ENCODE measurements at regions not wholly inside any gene's neighbourhood (a gene's known extent, or its start where the extent isn't known, plus 50 kb on each side); places are given as distances from the start of the nearest gene placed in this dataset.

DNA sequence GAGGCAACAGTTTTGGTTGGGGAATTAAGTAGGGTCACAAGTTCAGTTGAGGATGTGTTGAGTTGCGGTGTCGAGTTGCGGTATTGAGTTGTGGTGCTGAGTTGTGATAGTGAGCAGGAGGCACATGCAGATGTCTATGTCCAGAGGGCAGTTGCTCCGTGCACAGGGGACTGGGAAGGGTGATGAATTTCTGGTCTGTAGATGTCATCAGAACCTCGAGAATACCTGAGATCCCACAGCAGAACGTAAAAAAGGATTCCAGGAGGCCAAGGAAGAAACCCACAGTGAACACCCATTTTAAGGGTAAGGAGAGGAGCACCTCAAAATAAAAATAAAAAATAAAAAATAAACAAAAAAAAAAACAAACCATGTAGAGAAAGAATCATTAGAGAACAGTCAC, 354.4 kb upstream of the ARGLU1 start:
- H3K36me3 ChIP-seq (ENCODE audit: control insufficient read depth in 4 of 4, insufficient read depth in 4 of 4, low read length in 4 of 4): no peaks in the 10 kb centered on the region

DNA sequence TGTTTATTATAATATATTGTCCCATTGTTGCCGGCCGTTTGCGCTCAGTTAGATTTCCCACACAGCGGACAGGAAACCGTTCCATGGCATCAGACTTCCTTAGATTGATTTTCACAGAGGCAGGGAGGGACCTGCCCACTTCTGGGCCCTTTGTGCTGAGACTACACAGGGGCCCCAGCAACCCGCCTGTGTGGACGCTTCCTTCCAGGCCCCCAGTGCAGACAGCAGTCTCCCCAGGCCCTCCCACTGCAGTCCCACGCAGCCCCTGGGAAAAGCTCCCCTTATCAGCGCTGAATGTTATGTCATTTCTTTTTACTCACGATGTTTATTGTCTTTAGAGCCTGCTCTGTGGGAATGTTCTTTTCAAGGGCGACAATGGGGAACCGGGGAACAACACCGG, 351.7 kb upstream of the ARGLU1 start:
- peaks cover 0 to 32% (median 4%) of the 10 kb centered on the region in 5 donors for H3K4me1 ChIP-seq (ENCODE audit: control insufficient read depth in 5 of 5, insufficient read depth in 5 of 5, low read length in 5 of 5)
- no peak for ATAC-seq (ENCODE audit: insufficient read depth, low FRiP score)
- TF ChIP-seq, protein P1, sequence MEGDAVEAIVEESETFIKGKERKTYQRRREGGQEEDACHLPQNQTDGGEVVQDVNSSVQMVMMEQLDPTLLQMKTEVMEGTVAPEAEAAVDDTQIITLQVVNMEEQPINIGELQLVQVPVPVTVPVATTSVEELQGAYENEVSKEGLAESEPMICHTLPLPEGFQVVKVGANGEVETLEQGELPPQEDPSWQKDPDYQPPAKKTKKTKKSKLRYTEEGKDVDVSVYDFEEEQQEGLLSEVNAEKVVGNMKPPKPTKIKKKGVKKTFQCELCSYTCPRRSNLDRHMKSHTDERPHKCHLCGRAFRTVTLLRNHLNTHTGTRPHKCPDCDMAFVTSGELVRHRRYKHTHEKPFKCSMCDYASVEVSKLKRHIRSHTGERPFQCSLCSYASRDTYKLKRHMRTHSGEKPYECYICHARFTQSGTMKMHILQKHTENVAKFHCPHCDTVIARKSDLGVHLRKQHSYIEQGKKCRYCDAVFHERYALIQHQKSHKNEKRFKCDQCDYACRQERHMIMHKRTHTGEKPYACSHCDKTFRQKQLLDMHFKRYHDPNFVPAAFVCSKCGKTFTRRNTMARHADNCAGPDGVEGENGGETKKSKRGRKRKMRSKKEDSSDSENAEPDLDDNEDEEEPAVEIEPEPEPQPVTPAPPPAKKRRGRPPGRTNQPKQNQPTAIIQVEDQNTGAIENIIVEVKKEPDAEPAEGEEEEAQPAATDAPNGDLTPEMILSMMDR (IDR thresholded peaks at IDR 0.05; ENCODE audit: control extremely low read depth, extremely low read depth): no peak
- H3K36me3 ChIP-seq (ENCODE audit: control insufficient read depth in 4 of 4, insufficient read depth in 4 of 4, low read length in 4 of 4): no peaks in the 10 kb centered on the region
- H3K9ac ChIP-seq (ENCODE audit: insufficient read depth in 1 of 2, low read length in 2 of 2): peak overlapping the region in 1 of 2 donors; percentile 63
- no peak overlapping the region for H3K4me3 ChIP-seq
- peak; percentile 27 to 59 (median 55) for DNase-seq
- H3K27ac ChIP-seq (ENCODE audit: low read depth in 1 of 2, low read length in 1 of 2): peak overlapping the region; percentile 32 to 98
- no peaks in the 10 kb centered on the region for H3K27me3 ChIP-seq (ENCODE audit: control insufficient read depth in 3 of 3, insufficient read depth in 3 of 3, low read length in 2 of 3)
- 21 to 35% methylated on average over 13 of the region's 13 CpGs for WGBS, 2 donors
- H3K9me3 ChIP-seq (ENCODE audit: control insufficient read depth in 4 of 4, insufficient read depth in 3 of 4, low read length in 3 of 4): no peaks in the 10 kb centered on the region

More for the DNA sequence above, 354.4 kb upstream of the ARGLU1 start:
- WGBS, 2 donors: 93 to 94% methylated on average over 6 of the region's 6 CpGs
- Histone ChIP-seq H3K4me3 (no peak overlapping the region), H3K9ac (ENCODE audit: insufficient read depth in 1 of 2, low read length in 2 of 2) (no peak overlapping the region), H3K9me3 (ENCODE audit: control insufficient read depth in 4 of 4, insufficient read depth in 3 of 4, low read length in 3 of 4) (no peaks in the 10 kb centered on the region), H3K27ac (ENCODE audit: low read depth in 1 of 2, low read length in 1 of 2) (no peak overlapping the region), H3K27me3 (ENCODE audit: control insufficient read depth in 3 of 3, insufficient read depth in 3 of 3, low read length in 2 of 3) (peaks cover 0 to 8% (median 7%) of the 10 kb centered on the region in 3 donors), H3K4me1 (ENCODE audit: control insufficient read depth in 5 of 5, insufficient read depth in 5 of 5, low read length in 5 of 5) (peaks cover 0 to 28% (median 3%) of the 10 kb centered on the region in 5 donors)
- no peak for ATAC-seq (ENCODE audit: insufficient read depth, low FRiP score)
- TF ChIP-seq, protein P1 (IDR thresholded peaks at IDR 0.05; ENCODE audit: control extremely low read depth, extremely low read depth): no peak
- DNase-seq: no peak

DNA sequence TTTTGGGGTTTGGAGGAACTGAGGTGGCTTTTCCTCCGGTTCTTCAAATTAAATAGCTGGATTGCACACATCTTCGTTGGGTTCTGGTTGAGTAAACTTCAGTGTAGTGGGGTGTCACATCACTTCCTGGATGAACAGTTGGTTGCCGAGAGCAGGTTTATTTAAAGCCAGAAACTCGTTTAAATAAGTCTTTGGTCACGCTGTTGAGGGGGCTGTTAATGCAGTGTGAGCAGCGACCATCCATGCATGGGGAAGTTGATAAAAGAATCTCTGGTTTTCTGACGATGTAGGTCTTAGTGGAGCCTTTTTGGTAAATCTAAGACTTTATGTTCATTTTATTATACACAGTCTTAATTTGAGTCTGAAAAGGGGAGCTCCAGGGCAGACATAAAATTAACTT, 351.2 kb upstream of the ARGLU1 start:
- peak in 2 of 3 donors; percentile 34 to 50 for DNase-seq
- H3K27me3 ChIP-seq (ENCODE audit: control insufficient read depth in 3 of 3, insufficient read depth in 3 of 3, low read length in 2 of 3): no peaks in the 10 kb centered on the region
- ATAC-seq (ENCODE audit: insufficient read depth, low FRiP score): no peak
- H3K4me1 ChIP-seq (ENCODE audit: control insufficient read depth in 5 of 5, insufficient read depth in 5 of 5, low read length in 5 of 5): peaks cover 0 to 32% (median 4%) of the 10 kb centered on the region in 5 donors
- no peaks in the 10 kb centered on the region for H3K9me3 ChIP-seq (ENCODE audit: control insufficient read depth in 4 of 4, insufficient read depth in 3 of 4, low read length in 3 of 4)
- TF ChIP-seq, protein P1 (IDR thresholded peaks at IDR 0.05; ENCODE audit: control extremely low read depth, extremely low read depth): no peak
- H3K9ac ChIP-seq (ENCODE audit: insufficient read depth in 1 of 2, low read length in 2 of 2): no peak overlapping the region
- H3K4me3 ChIP-seq: no peak overlapping the region
- 12 to 21% methylated on average over 7 of the region's 7 CpGs for WGBS, 2 donors
- H3K36me3 ChIP-seq (ENCODE audit: control insufficient read depth in 4 of 4, insufficient read depth in 4 of 4, low read length in 4 of 4): no peaks in the 10 kb centered on the region
- peak overlapping the region; percentile 63 to 98 for H3K27ac ChIP-seq (ENCODE audit: low read depth in 1 of 2, low read length in 1 of 2)

DNA sequence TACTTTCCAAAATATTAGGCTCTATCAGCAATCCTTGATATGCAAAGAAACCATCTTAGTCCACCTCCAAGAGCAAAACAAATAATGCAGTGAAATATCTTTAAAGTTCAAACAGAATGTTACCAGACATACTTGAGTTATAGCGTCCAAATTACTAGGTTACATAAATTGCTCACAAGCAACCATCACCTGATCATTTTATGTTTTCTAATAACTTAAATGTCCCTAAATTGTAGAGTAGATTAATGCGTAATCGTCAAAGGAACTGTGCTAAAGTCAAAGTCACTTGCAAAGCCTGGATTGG, 350.6 kb upstream of the ARGLU1 start:
- H3K27ac ChIP-seq (ENCODE audit: low read depth in 1 of 2, low read length in 1 of 2): peak overlapping the region in 1 of 2 donors; percentile 98
- H3K9me3 ChIP-seq (ENCODE audit: control insufficient read depth in 4 of 4, insufficient read depth in 3 of 4, low read length in 3 of 4): no peaks in the 10 kb centered on the region
- ATAC-seq (ENCODE audit: insufficient read depth, low FRiP score): no peak
- 31 to 59% methylated on average over 3 of the region's 3 CpGs for WGBS, 2 donors
- H3K9ac ChIP-seq (ENCODE audit: insufficient read depth in 1 of 2, low read length in 2 of 2): no peak overlapping the region
- H3K4me1 ChIP-seq (ENCODE audit: control insufficient read depth in 5 of 5, insufficient read depth in 5 of 5, low read length in 5 of 5): peaks cover 0 to 30% (median 5%) of the 10 kb centered on the region in 5 donors
- DNase-seq: no peak
- H3K36me3 ChIP-seq (ENCODE audit: control insufficient read depth in 4 of 4, insufficient read depth in 4 of 4, low read length in 4 of 4): no peaks in the 10 kb centered on the region
- no peaks in the 10 kb centered on the region for H3K27me3 ChIP-seq (ENCODE audit: control insufficient read depth in 3 of 3, insufficient read depth in 3 of 3, low read length in 2 of 3)
- no peak overlapping the region for H3K4me3 ChIP-seq
- TF ChIP-seq, protein P1 (IDR thresholded peaks at IDR 0.05; ENCODE audit: control extremely low read depth, extremely low read depth): no peak

Data from lung (tissue), 11 donors.